ENCODE measurements at regions not wholly inside any gene's neighbourhood (a gene's known extent, or its start where the extent isn't known, plus 50 kb on each side); places are given as distances from the start of the nearest gene placed in this dataset.
A peak's percentile ranks its signal among the peaks of the same experiment; 100 is the strongest.

- Histone ChIP-seq H3K79me2 (ENCODE audit: insufficient read depth, low read length) (no peaks in the 10 kb centered on the region), H3K9me3 (ENCODE audit: control insufficient read depth in 1 of 2, insufficient read depth in 1 of 2, low read depth in 1 of 2, low read length in 2 of 2) (no peaks in the 10 kb centered on the region; a peak in 1 of 4 replicates), H3K4me1 (ENCODE audit: control insufficient read depth in 1 of 2, insufficient read depth in 2 of 2, low read length in 2 of 2) (no peaks in the 10 kb centered on the region), H3K4me3 (replicated peaks in 1 of 2; ENCODE audit: low read depth in 1 of 2, low read length in 2 of 2) (no peak overlapping the region), H3K36me3 (ENCODE audit: control insufficient read depth in 1 of 2, insufficient read depth in 2 of 2, low read length in 2 of 2) (no peaks in the 10 kb centered on the region), H3K27ac (ENCODE audit: low read depth, low read length) (no peak overlapping the region), H3K9ac (ENCODE audit: low read length) (no peak overlapping the region), H3K4me2 (ENCODE audit: low read length) (no peak overlapping the region), H3K9me2 (ENCODE audit: insufficient read depth) (no peaks in the 10 kb centered on the region), H4K20me1 (ENCODE audit: insufficient read depth) (no peaks in the 10 kb centered on the region), H2AFZ (ENCODE audit: low read depth, low read length, poor library complexity, severe bottlenecking) (no peak overlapping the region), H3K27me3 (ENCODE audit: insufficient read depth, low read length) (no peaks in the 10 kb centered on the region)
- no peak for TF ChIP-seq POLR2AphosphoS5 (IDR thresholded peaks at IDR 0.05; ENCODE audit: low read depth, low read length)
- TF ChIP-seq CTCF (IDR thresholded peaks at IDR 0.05 in 2 of 3, conservative IDR thresholded peaks at IDR 0.05 in 1 of 3; ENCODE audit: borderline replicate concordance in 1 of 3, insufficient read depth in 1 of 3, low read depth in 2 of 3, low read length in 2 of 3): 0 out of 6 replicates have a peak, but pooled peaks of 1 of the 3 experiments have one; percentile 14
- 0 out of 2 replicates have a peak, but pooled peaks have one; percentile 8 for TF ChIP-seq RAD21 (IDR thresholded peaks at IDR 0.05; ENCODE audit: low read depth)
- ATAC-seq (no peak), DNase-seq (ENCODE audit: low read depth, low spot score) (no peak)
- intact Hi-C loops (cut with micrococcal nuclease): no loop called here
- POLR2A ChIA-PET: no interaction called here
- CTCF ChIA-PET: no interaction called here
- no TSS peak for BruUV-seq (replicated peaks)
- RAD21 ChIA-PET (ENCODE audit: low non-redundant PET in 1 of 2, low total read pairs in 2 of 2, uncharacterized antibody in 2 of 2, unreplicated experiment in 2 of 2): no interaction called here
Observed at GRCh38 chr13:89361909-89362308, 1690.7 kb downstream of the SLITRK5 start.

- BruUV-seq (replicated peaks): no TSS peak
- H3K9ac ChIP-seq (ENCODE audit: low read length): no peak overlapping the region
- DNase-seq (ENCODE audit: low read depth, low spot score) (no peak), ATAC-seq (no peak)
- H3K9me3 ChIP-seq (ENCODE audit: control insufficient read depth in 1 of 2, insufficient read depth in 1 of 2, low read depth in 1 of 2, low read length in 2 of 2): no peaks in the 10 kb centered on the region; a peak in 1 of 4 replicates
- H3K36me3 ChIP-seq (ENCODE audit: control insufficient read depth in 1 of 2, insufficient read depth in 2 of 2, low read length in 2 of 2): no peaks in the 10 kb centered on the region
- H3K4me2 ChIP-seq (ENCODE audit: low read length): no peak overlapping the region
- H4K20me1 ChIP-seq (ENCODE audit: insufficient read depth): no peaks in the 10 kb centered on the region
- intact Hi-C loops (cut with micrococcal nuclease): no loop called here
- ChIA-PET RAD21 (ENCODE audit: low non-redundant PET in 1 of 2, low total read pairs in 2 of 2, uncharacterized antibody in 2 of 2, unreplicated experiment in 2 of 2) (no interaction called here), CTCF (no interaction called here), POLR2A (no interaction called here)
- H2AFZ ChIP-seq (ENCODE audit: low read depth, low read length, poor library complexity, severe bottlenecking): no peak overlapping the region
- no peaks in the 10 kb centered on the region for H3K4me1 ChIP-seq (ENCODE audit: control insufficient read depth in 1 of 2, insufficient read depth in 2 of 2, low read length in 2 of 2)
- no peaks in the 10 kb centered on the region for H3K27me3 ChIP-seq (ENCODE audit: insufficient read depth, low read length)
- H3K9me2 ChIP-seq (ENCODE audit: insufficient read depth): no peaks in the 10 kb centered on the region
- no peak overlapping the region for H3K27ac ChIP-seq (ENCODE audit: low read depth, low read length)
- H3K4me3 ChIP-seq (replicated peaks in 1 of 2; ENCODE audit: low read depth in 1 of 2, low read length in 2 of 2): no peak overlapping the region
- H3K79me2 ChIP-seq (ENCODE audit: insufficient read depth, low read length): no peaks in the 10 kb centered on the region
- TF ChIP-seq JUND (IDR thresholded peaks at IDR 0.05) (no peak), FOSL1 (IDR thresholded peaks at IDR 0.05; ENCODE audit: low read depth) (no peak), ZNF274 (IDR thresholded peaks at IDR 0.05; ENCODE audit: low read depth, low read length) (no peak), MAX (IDR thresholded peaks at IDR 0.05) (no peak), CTCF (IDR thresholded peaks at IDR 0.05 in 2 of 3, conservative IDR thresholded peaks at IDR 0.05 in 1 of 3; ENCODE audit: borderline replicate concordance in 1 of 3, insufficient read depth in 1 of 3, low read depth in 2 of 3, low read length in 2 of 3) (no peak), EZH2 (IDR thresholded peaks at IDR 0.05) (no peak), CBX3 (IDR thresholded peaks at IDR 0.05; ENCODE audit: low read depth) (no peak), REST (IDR thresholded peaks at IDR 0.05; ENCODE audit: low read depth) (no peak)
Observed at GRCh38 chr13:89363144-89363543, 1692.0 kb downstream of the SLITRK5 start.

Measured in HCT116 (cell line).